CD14-positive monocyte (primary cell): ENCODE measurements at regions not wholly inside any gene's neighbourhood (a gene's known extent, or its start where the extent isn't known, plus 50 kb on each side); places are given as distances from the start of the nearest gene placed in this dataset.

ENCODE experiments used
- DNase-seq, 3 donors: peaks; one replicate each; pipeline ENCODE4 v3.0.0-alpha.2; 2011 to 2022
- H2AFZ ChIP-seq: 2 replicates; pipeline ENCODE4 v1.6.0; 2012; ENCODE audit warnings: mild to moderate bottlenecking, low read depth, low read length, inconsistent platforms; ENCODE audit not compliant: insufficient read depth, poor library complexity, severe bottlenecking
- H3K27ac ChIP-seq, 2 donors: 1 replicate in 1 of 2; 2 replicates in 1 of 2; pipeline ENCODE4 v1.5.1; 2012 to 2013; ENCODE audit warnings: low read length in 2 of 2, control low read depth in 1 of 2, inconsistent platforms in 1 of 2, low read depth in 1 of 2, mild to moderate bottlenecking in 1 of 2
- H3K27me3 ChIP-seq, 2 donors: one replicate each; pipeline versions ENCODE4 v1.6.0 to v1.6.1; 2011 to 2013; ENCODE audit warnings: low read length in 2 of 2; ENCODE audit not compliant: control insufficient read depth in 2 of 2, insufficient read depth in 2 of 2
- H3K36me3 ChIP-seq, 2 donors: replicated peaks in 1 of 2; 1 replicate in 1 of 2; 2 replicates in 1 of 2; pipeline versions ENCODE4 v1.5.1 to v1.6.1; 2012 to 2013; ENCODE audit warnings: low read length in 2 of 2, control low read depth in 1 of 2, inconsistent platforms in 1 of 2, mild to moderate bottlenecking in 1 of 2; ENCODE audit not compliant: insufficient read depth in 2 of 2, control insufficient read depth in 1 of 2
- H3K4me1 ChIP-seq, 2 donors: 1 replicate in 1 of 2; 2 replicates in 1 of 2; pipeline versions ENCODE4 v1.5.1 to v1.6.1; 2012 to 2013; ENCODE audit warnings: low read length in 2 of 2, control low read depth in 1 of 2, inconsistent platforms in 1 of 2, mild to moderate bottlenecking in 1 of 2, moderate library complexity in 1 of 2; ENCODE audit not compliant: insufficient read depth in 2 of 2, control insufficient read depth in 1 of 2
- H3K4me2 ChIP-seq: replicated peaks from 2 replicates; pipeline ENCODE3; 2012; ENCODE audit warnings: low read length, moderate library complexity, mild to moderate bottlenecking; ENCODE audit not compliant: poor library complexity, severe bottlenecking; ENCODE audit errors: extremely low read depth
- H3K4me3 ChIP-seq, 3 experiments: fragments of 200-600 bp in 1 of 3; sonication (generic) in 1 of 3; replicated peaks in 1 of 3; 1 replicate in 2 of 3; 2 replicates in 1 of 3; pipeline ENCODE4 v1.5.1; 2011 to 2013; ENCODE audit warnings: low read length in 3 of 3, mild to moderate bottlenecking in 3 of 3, control low read depth in 2 of 3, low read depth in 2 of 3, inconsistent platforms in 1 of 3, moderate library complexity in 1 of 3
- H3K79me2 ChIP-seq: 2 replicates; pipeline ENCODE4 v1.6.0; 2012; ENCODE audit warnings: mild to moderate bottlenecking, control low read depth, inconsistent platforms, low read length, moderate library complexity; ENCODE audit not compliant: insufficient read depth
- H3K9ac ChIP-seq: 2 replicates; pipeline ENCODE4 v1.6.0; 2017; ENCODE audit warnings: low read length, mild to moderate bottlenecking; ENCODE audit not compliant: insufficient read depth, poor library complexity, severe bottlenecking
- H3K9me3 ChIP-seq, 2 donors: replicated peaks in 1 of 2; 1 replicate in 1 of 2; 2 replicates in 1 of 2; pipeline versions ENCODE4 v1.5.1 to v1.6.1; 2012 to 2013; ENCODE audit warnings: low read length in 2 of 2, control low read depth in 1 of 2; ENCODE audit not compliant: control insufficient read depth in 1 of 2, insufficient read depth in 1 of 2
- H4K20me1 ChIP-seq: 2 replicates; pipeline ENCODE4 v1.6.0; 2012; ENCODE audit warnings: mild to moderate bottlenecking, low read length, control low read depth, moderate library complexity; ENCODE audit not compliant: insufficient read depth
- H3K27ac Mint-ChIP-seq, 7 donors: one replicate each; pipeline ENCODE4 v1.8.0; 2020; ENCODE audit warnings: mild to moderate bottlenecking in 7 of 7, mixed read lengths in 7 of 7, moderate library complexity in 6 of 7, inconsistent platforms in 2 of 7
- H3K27me3 Mint-ChIP-seq, 3 donors: one replicate each; pipeline ENCODE4 v1.8.0; 2021 to 2022; ENCODE audit warnings: low read depth in 3 of 3, mild to moderate bottlenecking in 3 of 3, mixed read lengths in 3 of 3, moderate library complexity in 3 of 3, inconsistent platforms in 1 of 3
- H3K36me3 Mint-ChIP-seq, 2 donors: one replicate each; pipeline ENCODE4 v1.8.0; 2020; ENCODE audit warnings: mixed read lengths in 2 of 2, inconsistent platforms in 1 of 2, mild to moderate bottlenecking in 1 of 2
- H3K4me1 Mint-ChIP-seq: one replicate; pipeline ENCODE4 v1.8.0; 2020; ENCODE audit warnings: mild to moderate bottlenecking, mixed read lengths
- H3K4me3 Mint-ChIP-seq, 2 donors: one replicate each; pipeline ENCODE4 v1.8.0; 2020; ENCODE audit warnings: mild to moderate bottlenecking in 2 of 2, mixed read lengths in 2 of 2, moderate library complexity in 1 of 2
- H3K9me3 Mint-ChIP-seq, 7 donors: one replicate each; pipeline ENCODE4 v1.8.0; 2020 to 2022; ENCODE audit warnings: mixed read lengths in 7 of 7, mild to moderate bottlenecking in 6 of 7, moderate library complexity in 6 of 7, inconsistent platforms in 2 of 7
- WGBS: methylation state at CpG from one replicate; pipeline ENCODE4 v1.1.5; 2013; ENCODE audit warnings: missing lambda C conversion rate; ENCODE audit not compliant: insufficient coverage; 5-methylcytosine and 5-hydroxymethylcytosine counted together
- intact Hi-C, 2 donors: fragments of 100-400 bp; cut with micrococcal nuclease; formaldehyde crosslinking; loops; one replicate each; pipeline versions ENCODE4 v1.15.0 to v1.15.1; 2023
- TF ChIP-seq, protein P1 (sequence below): fragments of 200-600 bp; IDR thresholded peaks from one replicate; pipeline ENCODE4 v1.8.0; 2022; ENCODE audit warnings: antibody characterized with exemption, mild to moderate bottlenecking

- H3K27ac ChIP-seq = no peak overlapping the region
- H3K27me3 ChIP-seq = no peaks in the 10 kb centered on the region
- Mint-ChIP-seq H3K9me3 (peaks cover 0 to 16% (median 6%) of the 10 kb centered on the region in 7 donors), H3K36me3 (no peaks in the 10 kb centered on the region), H3K4me1 (peaks cover 9% of the 10 kb centered on the region), H3K27me3 (peaks cover 0 to 1% (median 0%) of the 10 kb centered on the region in 3 donors), H3K4me3 (no peak overlapping the region), H3K27ac (no peak overlapping the region)
- no peak overlapping the region for H2AFZ ChIP-seq
- H3K9ac ChIP-seq = no peak overlapping the region
- no CpG with 5 or more reads among the region's 4 CpGs for WGBS
- H3K4me1 ChIP-seq = peaks cover 8 to 11% of the 10 kb centered on the region in 2 donors
- no peak overlapping the region for H3K4me2 ChIP-seq
- intact Hi-C loops = no loop called here
- H3K9me3 ChIP-seq = peaks cover 0 to 6% of the 10 kb centered on the region in 2 donors
- H3K79me2 ChIP-seq = no peaks in the 10 kb centered on the region
- no peak overlapping the region for H3K4me3 ChIP-seq
- no peaks in the 10 kb centered on the region for H3K36me3 ChIP-seq
- H4K20me1 ChIP-seq = no peaks in the 10 kb centered on the region
- TF ChIP-seq, protein P1, sequence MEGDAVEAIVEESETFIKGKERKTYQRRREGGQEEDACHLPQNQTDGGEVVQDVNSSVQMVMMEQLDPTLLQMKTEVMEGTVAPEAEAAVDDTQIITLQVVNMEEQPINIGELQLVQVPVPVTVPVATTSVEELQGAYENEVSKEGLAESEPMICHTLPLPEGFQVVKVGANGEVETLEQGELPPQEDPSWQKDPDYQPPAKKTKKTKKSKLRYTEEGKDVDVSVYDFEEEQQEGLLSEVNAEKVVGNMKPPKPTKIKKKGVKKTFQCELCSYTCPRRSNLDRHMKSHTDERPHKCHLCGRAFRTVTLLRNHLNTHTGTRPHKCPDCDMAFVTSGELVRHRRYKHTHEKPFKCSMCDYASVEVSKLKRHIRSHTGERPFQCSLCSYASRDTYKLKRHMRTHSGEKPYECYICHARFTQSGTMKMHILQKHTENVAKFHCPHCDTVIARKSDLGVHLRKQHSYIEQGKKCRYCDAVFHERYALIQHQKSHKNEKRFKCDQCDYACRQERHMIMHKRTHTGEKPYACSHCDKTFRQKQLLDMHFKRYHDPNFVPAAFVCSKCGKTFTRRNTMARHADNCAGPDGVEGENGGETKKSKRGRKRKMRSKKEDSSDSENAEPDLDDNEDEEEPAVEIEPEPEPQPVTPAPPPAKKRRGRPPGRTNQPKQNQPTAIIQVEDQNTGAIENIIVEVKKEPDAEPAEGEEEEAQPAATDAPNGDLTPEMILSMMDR = no peak
- DNase-seq = no peak
Measured at GRCh38 chr15:70420086-70420947, 322.6 kb upstream of the TLE3 start.

DNA sequence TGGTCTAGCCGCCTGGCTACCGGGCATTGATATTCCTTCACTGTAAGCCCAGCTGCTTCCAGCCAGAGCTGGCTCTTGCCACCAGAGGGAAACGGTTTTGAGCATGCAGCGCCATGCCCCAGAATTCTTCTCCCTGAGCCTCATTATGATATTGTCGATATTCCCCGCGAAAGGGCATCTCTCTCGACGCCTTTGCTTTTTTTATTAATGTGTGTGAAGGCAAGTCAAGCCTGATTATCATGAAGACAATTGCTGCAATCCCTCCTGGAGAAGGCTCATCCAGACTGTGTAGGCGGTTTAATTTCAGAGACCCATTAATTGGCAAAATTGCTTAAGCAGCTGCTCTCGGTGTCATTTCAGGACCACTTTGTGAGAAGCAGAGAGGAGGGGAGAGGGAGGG, 321.2 kb upstream of the TLE3 start:
- H3K36me3 ChIP-seq = no peaks in the 10 kb centered on the region
- Mint-ChIP-seq H3K36me3 (no peaks in the 10 kb centered on the region), H3K27me3 (peaks cover 1 to 3% (median 3%) of the 10 kb centered on the region in 3 donors), H3K9me3 (peaks cover 0 to 11% (median 3%) of the 10 kb centered on the region in 7 donors), H3K4me3 (no peak overlapping the region), H3K4me1 (no peaks in the 10 kb centered on the region), H3K27ac (no peak overlapping the region)
- no peak overlapping the region for H2AFZ ChIP-seq
- no peak overlapping the region for H3K4me3 ChIP-seq
- no peaks in the 10 kb centered on the region for H3K79me2 ChIP-seq
- H4K20me1 ChIP-seq = no peaks in the 10 kb centered on the region
- H3K4me2 ChIP-seq = no peak overlapping the region
- no peak overlapping the region for H3K9ac ChIP-seq
- TF ChIP-seq, protein P1 = no peak
- intact Hi-C loops = no loop called here
- H3K9me3 ChIP-seq = peaks cover 0 to 6% of the 10 kb centered on the region in 2 donors
- no peaks in the 10 kb centered on the region for H3K27me3 ChIP-seq
- WGBS = 79% methylated on average over 5 of the region's 11 CpGs
- no peak for DNase-seq
- no peaks in the 10 kb centered on the region for H3K4me1 ChIP-seq
- H3K27ac ChIP-seq = no peak overlapping the region
